H1 (cell line): ENCODE measurements at regions not wholly inside any gene's neighbourhood (a gene's known extent, or its start where the extent isn't known, plus 50 kb on each side); places are given as distances from the start of the nearest gene placed in this dataset.

Experiments
- CTCF ChIA-PET: fragments of 300-600 bp; sonication (Branson Sonifier 250); formaldehyde crosslinking; loops from one replicate; lab custom pipeline; 2021; ENCODE audit not compliant: partially characterized antibody; lab: Charles Lee
- POLR2A ChIA-PET: fragments of 300-600 bp; sonication (Branson Sonifier 250); formaldehyde crosslinking; loops from one replicate; lab custom pipeline; 2021; ENCODE audit warnings: inconsistent platforms; ENCODE audit not compliant: partially characterized antibody; lab: Charles Lee
- DNase-seq, 2 experiments: peaks; one replicate each; pipeline versions ENCODE4 v3.0.0 to v3.0.0-alpha.2; 2010 to 2022; ENCODE audit warnings: low spot score in 2 of 2, low read depth in 1 of 2, mixed read lengths in 1 of 2
- FAIRE-seq: peaks from 2 replicates; lab custom pipeline; 2011; peaks lifted over from hg19 to GRCh38; lab: Jason Lieb, UNC
- H2AFZ ChIP-seq: 2 replicates; pipeline ENCODE4 v1.8.1; 2012; ENCODE audit warnings: low read length, inconsistent platforms
- H2AK5ac ChIP-seq: 2 replicates; pipeline ENCODE4 v1.6.1; 2013; ENCODE audit warnings: low read depth, low read length
- H2BK120ac ChIP-seq: replicated peaks from 2 replicates; pipeline ENCODE3; 2013; ENCODE audit warnings: low read depth, low read length, inconsistent platforms
- H2BK12ac ChIP-seq: 2 replicates; pipeline ENCODE4 v1.6.1; 2013; ENCODE audit warnings: low read depth, low read length
- H2BK15ac ChIP-seq: 2 replicates; pipeline ENCODE4 v1.6.1; 2013; ENCODE audit warnings: low read length
- H2BK20ac ChIP-seq: 2 replicates; pipeline ENCODE4 v1.6.1; 2013; ENCODE audit warnings: low read length
- H2BK5ac ChIP-seq: 2 replicates; pipeline ENCODE4 v1.6.1; 2013; ENCODE audit warnings: low read depth, low read length
- H3K14ac ChIP-seq: 2 replicates; pipeline ENCODE4 v1.6.1; 2013; ENCODE audit warnings: inconsistent platforms; ENCODE audit not compliant: insufficient read length
- H3K18ac ChIP-seq: 2 replicates; pipeline ENCODE4 v1.6.1; 2013; ENCODE audit warnings: low read length; ENCODE audit errors: extremely low read depth
- H3K23ac ChIP-seq: 2 replicates; pipeline ENCODE4 v1.6.1; 2013; ENCODE audit warnings: inconsistent platforms; ENCODE audit not compliant: insufficient read length
- H3K23me2 ChIP-seq: 2 replicates; pipeline ENCODE4 v1.6.1; 2013; ENCODE audit warnings: low read depth, low read length
- H3K27ac ChIP-seq: 2 replicates; pipeline ENCODE4 v1.6.1; 2011; ENCODE audit warnings: low read depth, low read length, inconsistent platforms
- H3K27me3 ChIP-seq, 4 experiments: replicated peaks in 1 of 4; 1 replicate in 1 of 4; 2 replicates in 3 of 4; pipeline versions ENCODE4 v1.6.1 to v1.8.1; 2011 to 2013; ENCODE audit warnings: low read length in 3 of 4, mild to moderate bottlenecking in 3 of 4, inconsistent platforms in 2 of 4, mixed read lengths in 2 of 4, moderate library complexity in 1 of 4; ENCODE audit not compliant: control insufficient read depth in 3 of 4, insufficient read depth in 3 of 4; ENCODE audit errors: extremely low read depth in 1 of 4
- H3K36me3 ChIP-seq, 4 experiments: 2 replicates each; pipeline versions ENCODE4 v1.6.1 to v1.8.1; 2011 to 2013; ENCODE audit warnings: mild to moderate bottlenecking in 4 of 4, low read length in 3 of 4, moderate library complexity in 2 of 4, control low read depth in 1 of 4, inconsistent platforms in 1 of 4; ENCODE audit not compliant: insufficient read depth in 4 of 4, control insufficient read depth in 2 of 4
- H3K4ac ChIP-seq: replicated peaks from 2 replicates; pipeline ENCODE3; 2013; ENCODE audit warnings: low read length, low read depth, mixed read lengths, inconsistent platforms; ENCODE audit not compliant: insufficient read length
- H3K4me1 ChIP-seq, 4 experiments: replicated peaks in 1 of 4; 1 replicate in 1 of 4; 2 replicates in 3 of 4; pipeline versions ENCODE4 v1.6.1 to v1.8.1; 2011 to 2013; ENCODE audit warnings: low read length in 3 of 4, inconsistent platforms in 2 of 4, mixed read lengths in 1 of 4; ENCODE audit not compliant: insufficient read depth in 4 of 4, control insufficient read depth in 3 of 4
- H3K4me2 ChIP-seq, 2 experiments: 2 replicates each; pipeline versions ENCODE4 v1.6.1 to v1.8.1; 2011 to 2013; ENCODE audit warnings: low read depth in 2 of 2, low read length in 2 of 2, control low read depth in 1 of 2, inconsistent platforms in 1 of 2, mild to moderate bottlenecking in 1 of 2; ENCODE audit not compliant: insufficient read depth in 1 of 2
- H3K4me3 ChIP-seq, 4 experiments: fragments of 200-600, 300-600 bp in 1 of 4; sonication (generic), shearing (Covaris generic), sonication (Bioruptor Twin) in 1 of 4; 2 replicates each; pipeline versions ENCODE4 v1.5.1 to v1.8.1; 2011 to 2016; ENCODE audit warnings: low read length in 4 of 4, low read depth in 3 of 4, control low read depth in 2 of 4, inconsistent platforms in 2 of 4, mild to moderate bottlenecking in 2 of 4, mixed read lengths in 1 of 4, moderate library complexity in 1 of 4; ENCODE audit not compliant: insufficient read depth in 2 of 4; ENCODE audit errors: extremely low read depth in 1 of 4
- H3K56ac ChIP-seq: replicated peaks from 2 replicates; pipeline ENCODE3; 2013; ENCODE audit warnings: low read depth, mild to moderate bottlenecking, mixed read lengths, low read length, inconsistent platforms; ENCODE audit not compliant: insufficient read length
- H3K79me1 ChIP-seq: 2 replicates; pipeline ENCODE4 v1.6.1; 2013; ENCODE audit warnings: low read depth, low read length, control low read depth
- H3K79me2 ChIP-seq, 2 experiments: 2 replicates each; pipeline versions ENCODE4 v1.6.1 to v1.8.1; 2012 to 2013; ENCODE audit warnings: low read length in 2 of 2, mild to moderate bottlenecking in 2 of 2, inconsistent platforms in 1 of 2; ENCODE audit not compliant: insufficient read depth in 2 of 2, control insufficient read depth in 1 of 2
- H3K9ac ChIP-seq, 4 experiments: replicated peaks in 1 of 4; 1 replicate in 1 of 4; 2 replicates in 3 of 4; pipeline versions ENCODE4 v1.6.1 to v1.8.1; 2011 to 2013; ENCODE audit warnings: low read depth in 3 of 4, low read length in 3 of 4, control low read depth in 2 of 4, mild to moderate bottlenecking in 2 of 4, moderate library complexity in 2 of 4, inconsistent platforms in 1 of 4; ENCODE audit errors: extremely low read depth in 1 of 4
- H3K9me3 ChIP-seq, 2 experiments: 2 replicates each; pipeline versions ENCODE4 v1.6.1 to v1.8.1; 2012 to 2013; ENCODE audit warnings: mild to moderate bottlenecking in 2 of 2, moderate library complexity in 2 of 2, control low read depth in 1 of 2, inconsistent platforms in 1 of 2, low read depth in 1 of 2, low read length in 1 of 2, mixed read lengths in 1 of 2; ENCODE audit not compliant: insufficient read depth in 2 of 2
- H4K20me1 ChIP-seq, 2 experiments: replicated peaks in 1 of 2; 2 replicates each; pipeline versions ENCODE3 to v1.8.1; 2011 to 2013; ENCODE audit warnings: inconsistent platforms in 2 of 2, low read length in 2 of 2, mild to moderate bottlenecking in 1 of 2; ENCODE audit not compliant: insufficient read depth in 2 of 2, control insufficient read depth in 1 of 2
- H4K5ac ChIP-seq: 2 replicates; pipeline ENCODE4 v1.6.1; 2013; ENCODE audit warnings: low read length, low read depth, mixed read lengths, inconsistent platforms; ENCODE audit not compliant: insufficient read length
- H4K8ac ChIP-seq: 2 replicates; pipeline ENCODE4 v1.8.0; 2013; ENCODE audit warnings: mild to moderate bottlenecking, moderate library complexity, low read length, inconsistent platforms; ENCODE audit not compliant: insufficient read depth; ENCODE audit errors: extremely low read depth
- H4K91ac ChIP-seq: replicated peaks from 2 replicates; pipeline ENCODE3; 2013; ENCODE audit warnings: low read length, mixed read lengths, inconsistent platforms; ENCODE audit not compliant: insufficient read length
- CBX5 ChIP-seq: fragments of 300-800, 300-1000 bp; sonication (generic); IDR thresholded peaks from 2 replicates; pipeline ENCODE4 v1.7.1; 2016; ENCODE audit warnings: antibody characterized with exemption, low read length, low read depth
- CEBPB ChIP-seq: IDR thresholded peaks from 2 replicates; pipeline ENCODE4 v1.6.1; 2012; ENCODE audit warnings: low read depth, low read length
- CTBP2 ChIP-seq: IDR thresholded peaks from 2 replicates; pipeline ENCODE4 v1.7.0; 2011; ENCODE audit warnings: borderline replicate concordance, mild to moderate bottlenecking, moderate library complexity, mixed read lengths, low read length; ENCODE audit not compliant: insufficient read depth, insufficient read length
- KDM5A ChIP-seq: fragments of 200-600 bp; IDR thresholded peaks from 2 replicates; pipeline ENCODE4 v1.7.1; 2012; ENCODE audit warnings: mild to moderate bottlenecking, low read length, inconsistent platforms, mixed read lengths
- MAFK ChIP-seq: IDR thresholded peaks from 2 replicates; pipeline ENCODE4 v1.6.1; 2012; ENCODE audit warnings: low read depth, mild to moderate bottlenecking, improper control_type of control experiment, low read length
- WGBS, 2 experiments: shearing (Covaris generic) in 1 of 2; methylation state at CpG; one replicate each; pipeline versions ENCODE4 v1.1.6 to v1.1.7; 2013 to 2015; ENCODE audit warnings: low lambda C conversion rate in 2 of 2, mixed read lengths in 2 of 2, inconsistent platforms in 1 of 2, low coverage in 1 of 2, missing lambda C conversion rate in 1 of 2; ENCODE audit not compliant: insufficient replicate concordance in 2 of 2, insufficient coverage in 1 of 2, insufficient read length in 1 of 2; ENCODE audit errors: extremely low coverage in 1 of 2, missing lambda C conversion rate in 1 of 2; 5-methylcytosine and 5-hydroxymethylcytosine counted together
- TF ChIP-seq, protein P1 (sequence below), 3 experiments: IDR thresholded peaks; 1 replicate in 2 of 3; 2 replicates in 1 of 3; pipeline versions ENCODE4 v1.5.1 to v1.6.1; 2011; ENCODE audit warnings: low read length in 3 of 3, mild to moderate bottlenecking in 3 of 3, inconsistent platforms in 2 of 3, low read depth in 1 of 3, moderate library complexity in 1 of 3; ENCODE audit not compliant: insufficient read depth in 1 of 3; ENCODE audit errors: control extremely low read depth in 1 of 3

DNA sequence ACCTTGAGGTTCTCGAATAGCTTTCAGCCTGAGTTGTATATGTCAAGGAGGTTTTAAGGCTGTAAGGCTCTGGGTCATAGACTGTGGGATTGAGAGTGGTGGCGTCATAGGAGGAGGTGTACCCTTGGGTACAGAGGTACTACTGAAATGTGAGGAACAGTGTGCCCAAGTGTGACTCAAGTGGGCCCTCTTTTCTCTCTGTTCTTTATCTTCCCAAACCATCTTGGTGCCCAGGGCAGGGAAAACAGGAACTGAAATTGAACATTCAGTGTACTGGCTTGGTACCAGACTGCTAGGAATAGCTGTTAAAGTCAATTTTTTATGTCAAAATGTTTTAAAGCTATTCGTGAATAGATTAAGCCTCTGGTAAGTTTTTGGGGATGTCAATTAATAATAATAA is 136.2 kb upstream of the RPS6KA3 start:
- FAIRE-seq (no peak), DNase-seq (no peak)
- no peaks in the 10 kb centered on the region for H3K79me2 ChIP-seq
- no peaks in the 10 kb centered on the region for H3K36me3 ChIP-seq
- ChIA-PET CTCF (interaction anchor here (1.1 kb wide), 1 partner anchor 34 kb away, joined by 6 read pairs; no protein-coding TSS in a partner anchor), POLR2A (no interaction called here)
- no peaks in the 10 kb centered on the region for H3K9me3 ChIP-seq
- no peak overlapping the region for H2BK20ac ChIP-seq
- no peak overlapping the region for H3K23ac ChIP-seq
- no peak overlapping the region for H2AFZ ChIP-seq
- no peak overlapping the region for H3K4me3 ChIP-seq
- H3K27ac ChIP-seq = no peak overlapping the region
- TF ChIP-seq MAFK (no peak), KDM5A (no peak), CTBP2 (no peak), CEBPB (no peak), CBX5 (no peak)
- TF ChIP-seq, protein P1, sequence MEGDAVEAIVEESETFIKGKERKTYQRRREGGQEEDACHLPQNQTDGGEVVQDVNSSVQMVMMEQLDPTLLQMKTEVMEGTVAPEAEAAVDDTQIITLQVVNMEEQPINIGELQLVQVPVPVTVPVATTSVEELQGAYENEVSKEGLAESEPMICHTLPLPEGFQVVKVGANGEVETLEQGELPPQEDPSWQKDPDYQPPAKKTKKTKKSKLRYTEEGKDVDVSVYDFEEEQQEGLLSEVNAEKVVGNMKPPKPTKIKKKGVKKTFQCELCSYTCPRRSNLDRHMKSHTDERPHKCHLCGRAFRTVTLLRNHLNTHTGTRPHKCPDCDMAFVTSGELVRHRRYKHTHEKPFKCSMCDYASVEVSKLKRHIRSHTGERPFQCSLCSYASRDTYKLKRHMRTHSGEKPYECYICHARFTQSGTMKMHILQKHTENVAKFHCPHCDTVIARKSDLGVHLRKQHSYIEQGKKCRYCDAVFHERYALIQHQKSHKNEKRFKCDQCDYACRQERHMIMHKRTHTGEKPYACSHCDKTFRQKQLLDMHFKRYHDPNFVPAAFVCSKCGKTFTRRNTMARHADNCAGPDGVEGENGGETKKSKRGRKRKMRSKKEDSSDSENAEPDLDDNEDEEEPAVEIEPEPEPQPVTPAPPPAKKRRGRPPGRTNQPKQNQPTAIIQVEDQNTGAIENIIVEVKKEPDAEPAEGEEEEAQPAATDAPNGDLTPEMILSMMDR (IDR thresholded peaks at IDR 0.05; ENCODE audit: control extremely low read depth in 1 of 3, insufficient read depth in 1 of 3, low read depth in 1 of 3, low read length in 3 of 3) = no peak
- no peak overlapping the region for H2BK5ac ChIP-seq
- H4K5ac ChIP-seq = no peak overlapping the region
- H3K9ac ChIP-seq = no peak overlapping the region
- no peaks in the 10 kb centered on the region for H3K23me2 ChIP-seq
- H4K8ac ChIP-seq = no peak overlapping the region
- H2AK5ac ChIP-seq = no peak overlapping the region
- H4K91ac ChIP-seq = no peak overlapping the region
- 42% methylated on average over 2 of the region's 3 CpGs; no CpG with 5 or more reads in 1 of the 2 experiments for WGBS, 2 experiments
- no peak overlapping the region for H3K18ac ChIP-seq
- H3K4me2 ChIP-seq = no peak overlapping the region
- H3K4me1 ChIP-seq = no peaks in the 10 kb centered on the region
- no peak overlapping the region for H2BK12ac ChIP-seq
- no peaks in the 10 kb centered on the region for H4K20me1 ChIP-seq
- H3K79me1 ChIP-seq = no peaks in the 10 kb centered on the region
- no peak overlapping the region for H2BK15ac ChIP-seq
- no peaks in the 10 kb centered on the region for H3K27me3 ChIP-seq
- H2BK120ac ChIP-seq = no peak overlapping the region
- no peak overlapping the region for H3K14ac ChIP-seq
- no peak overlapping the region for H3K4ac ChIP-seq
- H3K56ac ChIP-seq = no peak overlapping the region
